Spleen (tissue), 11 donors: ENCODE measurements at regions not wholly inside any gene's neighbourhood (a gene's known extent, or its start where the extent isn't known, plus 50 kb on each side); places are given as distances from the start of the nearest gene placed in this dataset.
A peak's percentile ranks its signal among the peaks of the same experiment; 100 is the strongest.

Source experiments
- DNase-seq: peaks from one replicate; pipeline ENCODE4 v3.0.0-alpha.2; 2020
- H3K27ac ChIP-seq, 8 donors: fragments of 200-600 bp; sonication (generic) in 7 of 8; 1 replicate in 4 of 8; 2 replicates in 4 of 8; pipeline versions ENCODE4 v1.5.0 to v1.8.0; 2016 to 2021; ENCODE audit warnings: inconsistent platforms in 4 of 8, mild to moderate bottlenecking in 4 of 8, moderate library complexity in 1 of 8
- H3K27me3 ChIP-seq, 7 donors: fragments of 200-600 bp; sonication (generic) in 6 of 7; replicated peaks in 1 of 7; 1 replicate in 4 of 7; 2 replicates in 3 of 7; pipeline versions ENCODE4 v1.5.0 to v1.8.0; 2016 to 2021; ENCODE audit warnings: inconsistent platforms in 3 of 7, mild to moderate bottlenecking in 1 of 7
- H3K36me3 ChIP-seq, 6 donors: fragments of 200-600 bp; sonication (generic) in 5 of 6; 1 replicate in 4 of 6; 2 replicates in 2 of 6; pipeline versions ENCODE4 v1.5.0 to v1.8.0; 2016 to 2021; ENCODE audit warnings: inconsistent platforms in 2 of 6
- H3K4me1 ChIP-seq, 6 donors: fragments of 200-600 bp; sonication (generic) in 5 of 6; 1 replicate in 3 of 6; 2 replicates in 3 of 6; pipeline versions ENCODE4 v1.5.0 to v1.8.0; 2016 to 2021; ENCODE audit warnings: inconsistent platforms in 3 of 6
- H3K4me3 ChIP-seq, 8 donors: fragments of 200-600 bp; sonication (generic) in 7 of 8; 1 replicate in 4 of 8; 2 replicates in 4 of 8; pipeline versions ENCODE4 v1.5.0 to v1.8.0; 2016 to 2021; ENCODE audit warnings: inconsistent platforms in 4 of 8, mild to moderate bottlenecking in 4 of 8, moderate library complexity in 2 of 8
- H3K9me3 ChIP-seq, 8 donors: fragments of 200-600 bp; sonication (generic) in 7 of 8; 1 replicate in 4 of 8; 2 replicates in 4 of 8; pipeline versions ENCODE4 v1.5.0 to v1.8.0; 2016 to 2021; ENCODE audit warnings: inconsistent platforms in 4 of 8
- CTCF ChIP-seq, 11 experiments: fragments of 200-600 bp in 7 of 11; fragments of 450-650 bp in 4 of 11; sonication (generic) in 4 of 11; IDR thresholded peaks in 8 of 11; conservative IDR thresholded peaks in 3 of 11; 1 replicate in 7 of 11; 2 replicates in 4 of 11; pipeline versions ENCODE4 v1.4.0 to v1.8.0; 2016 to 2021; ENCODE audit warnings: antibody characterized with exemption in 11 of 11, inconsistent platforms in 4 of 11, mild to moderate bottlenecking in 1 of 11
- POLR2A ChIP-seq, 3 donors: fragments of 450-650 bp; IDR thresholded peaks; one replicate each; pipeline ENCODE4 v1.5.1; 2017; ENCODE audit warnings: antibody characterized with exemption in 3 of 3, mild to moderate bottlenecking in 1 of 3
- POLR2AphosphoS5 ChIP-seq, 3 donors: sonication (generic); formaldehyde crosslinking; IDR thresholded peaks; one replicate each; pipeline ENCODE4 v1.5.1; 2017; ENCODE audit warnings: antibody characterized with exemption in 3 of 3
- WGBS, 5 donors: extraction: QIAGEN DNeasy Blood & Tissue Kit in 3 of 5; methylation state at CpG; one replicate each; pipeline versions ENCODE4 v1.1.5 to v1.1.7; 2013 to 2018; 5-methylcytosine and 5-hydroxymethylcytosine counted together
- intact Hi-C: fragments of 100-400 bp; cut with DNase I; formaldehyde crosslinking; loops from one replicate; pipeline ENCODE4 v1.15.0; 2023; ENCODE audit warnings: low total_unique reads
- donor health status: healthy with polysubstance abuse.
- donor health status: DM: no; HTN: no; CAD: no; lungs with moderate emphysema.
- donor health status: DM: no; HTN: no; CAD: no.
- donor health status: Bipolar disorder and iron deficiency.
- donor health status: healthy.
- donor health status: DM: no; HTN: no; CAD: no.
- donor health status: DM: yes; HTN: yes; CAD: no.

GRCh38 chr14:38874721-38875120 is 228.3 kb downstream of the SEC23A start:
- no peaks in the 10 kb centered on the region for H3K4me1 ChIP-seq
- no peaks in the 10 kb centered on the region for H3K36me3 ChIP-seq
- no peak for DNase-seq
- H3K4me3 ChIP-seq, result no peak overlapping the region
- intact Hi-C loops, result no loop called here
- H3K27ac ChIP-seq, result peak overlapping the region in 3 of 8 donors; percentile 25 to 57 (median 31)
- H3K27me3 ChIP-seq, result no peaks in the 10 kb centered on the region
- no peak for TF ChIP-seq CTCF (IDR thresholded peaks at IDR 0.05 in 8 of 11, conservative IDR thresholded peaks at IDR 0.05 in 3 of 11)
- no peak for TF ChIP-seq POLR2AphosphoS5 (IDR thresholded peaks at IDR 0.05)
- TF ChIP-seq POLR2A (IDR thresholded peaks at IDR 0.05), result no peak
- 83 to 93% (median 91%) methylated on average over 2 of the region's 2 CpGs for WGBS, 5 donors
- no peaks in the 10 kb centered on the region for H3K9me3 ChIP-seq

GRCh38 chr14:38873941-38874612 is 229.0 kb downstream of the SEC23A start:
- Histone ChIP-seq H3K9me3 (no peaks in the 10 kb centered on the region), H3K27me3 (no peaks in the 10 kb centered on the region), H3K4me1 (no peaks in the 10 kb centered on the region), H3K36me3 (no peaks in the 10 kb centered on the region), H3K4me3 (no peak overlapping the region), H3K27ac (peak overlapping the region in 3 of 8 donors; percentile 31 to 57 (median 35))
- DNase-seq, result no peak
- 36 to 43% (median 40%) methylated on average over 3 of the region's 3 CpGs for WGBS, 5 donors
- no peak for TF ChIP-seq POLR2A (IDR thresholded peaks at IDR 0.05)
- TF ChIP-seq CTCF (IDR thresholded peaks at IDR 0.05 in 8 of 11, conservative IDR thresholded peaks at IDR 0.05 in 3 of 11), result no peak
- TF ChIP-seq POLR2AphosphoS5 (IDR thresholded peaks at IDR 0.05), result no peak
- intact Hi-C loops, result no loop called here

GRCh38 chr14:38870296-38870836 is 232.7 kb downstream of the SEC23A start:
- Histone ChIP-seq H3K9me3 (no peaks in the 10 kb centered on the region), H3K4me3 (no peak overlapping the region), H3K4me1 (peaks cover 0 to 15% (median 0%) of the 10 kb centered on the region in 6 donors), H3K27me3 (no peaks in the 10 kb centered on the region), H3K27ac (no peak overlapping the region), H3K36me3 (no peaks in the 10 kb centered on the region)
- no peak for TF ChIP-seq POLR2A (IDR thresholded peaks at IDR 0.05)
- WGBS, 5 donors, result 85 to 90% (median 89%) methylated on average over 3 of the region's 3 CpGs
- no peak for DNase-seq
- intact Hi-C loops, result no loop called here

- Histone ChIP-seq H3K36me3 (no peaks in the 10 kb centered on the region), H3K4me1 (peaks cover 0 to 15% (median 0%) of the 10 kb centered on the region in 6 donors), H3K4me3 (no peak overlapping the region), H3K9me3 (peaks cover 0 to 14% (median 0%) of the 10 kb centered on the region in 8 donors), H3K27ac (no peak overlapping the region), H3K27me3 (no peaks in the 10 kb centered on the region)
- 69 to 81% (median 79%) methylated on average over 6 of the region's 6 CpGs for WGBS, 5 donors
- intact Hi-C loops, result loop anchor here (5.0 to 10.0 kb wide), 2 partner anchors 144 to 966 kb away; no protein-coding TSS in a partner anchor
- DNase-seq, result no peak
- no peak for TF ChIP-seq POLR2AphosphoS5 (IDR thresholded peaks at IDR 0.05)
- TF ChIP-seq POLR2A (IDR thresholded peaks at IDR 0.05), result no peak
- no peak for TF ChIP-seq CTCF (IDR thresholded peaks at IDR 0.05 in 8 of 11, conservative IDR thresholded peaks at IDR 0.05 in 3 of 11)
Observed at GRCh38 chr14:38868399-38869290, 234.4 kb downstream of the SEC23A start.
